ENCODE measurements at regions not wholly inside any gene's neighbourhood (a gene's known extent, or its start where the extent isn't known, plus 50 kb on each side); places are given as distances from the start of the nearest gene placed in this dataset.

GRCh38 chr16:72635104-72635503, 412.8 kb downstream of the ZFHX3 start:
- no TSS peak for BruUV-seq (replicated peaks)

More at GRCh38 chr16:72635104-72635503, 412.8 kb downstream of the ZFHX3 start:
- no peak for TF ChIP-seq SP1 (IDR thresholded peaks at IDR 0.05; ENCODE audit: low read depth)
- no peak for TF ChIP-seq ZFX (IDR thresholded peaks at IDR 0.05)
- no peak for TF ChIP-seq POLR2AphosphoS5 (IDR thresholded peaks at IDR 0.05; ENCODE audit: low read depth, low read length)
- no peak for TF ChIP-seq ZNF274 (IDR thresholded peaks at IDR 0.05; ENCODE audit: low read depth, low read length)
- no peak for TF ChIP-seq EZH2 (IDR thresholded peaks at IDR 0.05)
- TF ChIP-seq CEBPB (IDR thresholded peaks at IDR 0.05; ENCODE audit: low read depth) = no peak
- TF ChIP-seq, protein P1, sequence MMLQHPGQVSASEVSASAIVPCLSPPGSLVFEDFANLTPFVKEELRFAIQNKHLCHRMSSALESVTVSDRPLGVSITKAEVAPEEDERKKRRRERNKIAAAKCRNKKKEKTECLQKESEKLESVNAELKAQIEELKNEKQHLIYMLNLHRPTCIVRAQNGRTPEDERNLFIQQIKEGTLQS (IDR thresholded peaks at IDR 0.05) = no peak
- no peak for TF ChIP-seq FOSL1 (IDR thresholded peaks at IDR 0.05; ENCODE audit: low read depth)
- no peak for TF ChIP-seq SIN3A (IDR thresholded peaks at IDR 0.05; ENCODE audit: low read depth)
- TF ChIP-seq MAX (IDR thresholded peaks at IDR 0.05) = no peak
- no peak for TF ChIP-seq POLR2A (IDR thresholded peaks at IDR 0.05; ENCODE audit: borderline replicate concordance, extremely low read depth, insufficient read depth, insufficient read length)
- TF ChIP-seq, protein P2, sequence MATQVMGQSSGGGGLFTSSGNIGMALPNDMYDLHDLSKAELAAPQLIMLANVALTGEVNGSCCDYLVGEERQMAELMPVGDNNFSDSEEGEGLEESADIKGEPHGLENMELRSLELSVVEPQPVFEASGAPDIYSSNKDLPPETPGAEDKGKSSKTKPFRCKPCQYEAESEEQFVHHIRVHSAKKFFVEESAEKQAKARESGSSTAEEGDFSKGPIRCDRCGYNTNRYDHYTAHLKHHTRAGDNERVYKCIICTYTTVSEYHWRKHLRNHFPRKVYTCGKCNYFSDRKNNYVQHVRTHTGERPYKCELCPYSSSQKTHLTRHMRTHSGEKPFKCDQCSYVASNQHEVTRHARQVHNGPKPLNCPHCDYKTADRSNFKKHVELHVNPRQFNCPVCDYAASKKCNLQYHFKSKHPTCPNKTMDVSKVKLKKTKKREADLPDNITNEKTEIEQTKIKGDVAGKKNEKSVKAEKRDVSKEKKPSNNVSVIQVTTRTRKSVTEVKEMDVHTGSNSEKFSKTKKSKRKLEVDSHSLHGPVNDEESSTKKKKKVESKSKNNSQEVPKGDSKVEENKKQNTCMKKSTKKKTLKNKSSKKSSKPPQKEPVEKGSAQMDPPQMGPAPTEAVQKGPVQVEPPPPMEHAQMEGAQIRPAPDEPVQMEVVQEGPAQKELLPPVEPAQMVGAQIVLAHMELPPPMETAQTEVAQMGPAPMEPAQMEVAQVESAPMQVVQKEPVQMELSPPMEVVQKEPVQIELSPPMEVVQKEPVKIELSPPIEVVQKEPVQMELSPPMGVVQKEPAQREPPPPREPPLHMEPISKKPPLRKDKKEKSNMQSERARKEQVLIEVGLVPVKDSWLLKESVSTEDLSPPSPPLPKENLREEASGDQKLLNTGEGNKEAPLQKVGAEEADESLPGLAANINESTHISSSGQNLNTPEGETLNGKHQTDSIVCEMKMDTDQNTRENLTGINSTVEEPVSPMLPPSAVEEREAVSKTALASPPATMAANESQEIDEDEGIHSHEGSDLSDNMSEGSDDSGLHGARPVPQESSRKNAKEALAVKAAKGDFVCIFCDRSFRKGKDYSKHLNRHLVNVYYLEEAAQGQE (IDR thresholded peaks at IDR 0.05; ENCODE audit: low read depth) = no peak
- TF ChIP-seq JUND (IDR thresholded peaks at IDR 0.05) = no peak
- no peak for TF ChIP-seq RAD21 (IDR thresholded peaks at IDR 0.05; ENCODE audit: low read depth)
- no peak for TF ChIP-seq CTCF (IDR thresholded peaks at IDR 0.05 in 2 of 3, conservative IDR thresholded peaks at IDR 0.05 in 1 of 3; ENCODE audit: borderline replicate concordance in 1 of 3, insufficient read depth in 1 of 3, low read depth in 2 of 3, low read length in 2 of 3)
- TF ChIP-seq CBX3 (IDR thresholded peaks at IDR 0.05; ENCODE audit: low read depth) = no peak
- TF ChIP-seq SRF (IDR thresholded peaks at IDR 0.05; ENCODE audit: low read depth) = no peak
- TF ChIP-seq, protein P3, sequence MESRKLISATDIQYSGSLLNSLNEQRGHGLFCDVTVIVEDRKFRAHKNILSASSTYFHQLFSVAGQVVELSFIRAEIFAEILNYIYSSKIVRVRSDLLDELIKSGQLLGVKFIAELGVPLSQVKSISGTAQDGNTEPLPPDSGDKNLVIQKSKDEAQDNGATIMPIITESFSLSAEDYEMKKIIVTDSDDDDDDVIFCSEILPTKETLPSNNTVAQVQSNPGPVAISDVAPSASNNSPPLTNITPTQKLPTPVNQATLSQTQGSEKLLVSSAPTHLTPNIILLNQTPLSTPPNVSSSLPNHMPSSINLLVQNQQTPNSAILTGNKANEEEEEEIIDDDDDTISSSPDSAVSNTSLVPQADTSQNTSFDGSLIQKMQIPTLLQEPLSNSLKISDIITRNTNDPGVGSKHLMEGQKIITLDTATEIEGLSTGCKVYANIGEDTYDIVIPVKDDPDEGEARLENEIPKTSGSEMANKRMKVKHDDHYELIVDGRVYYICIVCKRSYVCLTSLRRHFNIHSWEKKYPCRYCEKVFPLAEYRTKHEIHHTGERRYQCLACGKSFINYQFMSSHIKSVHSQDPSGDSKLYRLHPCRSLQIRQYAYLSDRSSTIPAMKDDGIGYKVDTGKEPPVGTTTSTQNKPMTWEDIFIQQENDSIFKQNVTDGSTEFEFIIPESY (IDR thresholded peaks at IDR 0.05; ENCODE audit: extremely low read depth, insufficient replicate concordance, low read length) = no peak
- Histone ChIP-seq H3K4me3 (replicated peaks in 1 of 2; ENCODE audit: low read depth in 1 of 2, low read length in 2 of 2) (no peak overlapping the region), H3K36me3 (ENCODE audit: control insufficient read depth in 1 of 2, insufficient read depth in 2 of 2, low read length in 2 of 2) (no peaks in the 10 kb centered on the region), H3K4me1 (ENCODE audit: control insufficient read depth in 1 of 2, insufficient read depth in 2 of 2, low read length in 2 of 2) (no peaks in the 10 kb centered on the region), H4K20me1 (ENCODE audit: insufficient read depth) (no peaks in the 10 kb centered on the region), H3K4me2 (ENCODE audit: low read length) (no peak overlapping the region), H2AFZ (ENCODE audit: low read depth, low read length, poor library complexity, severe bottlenecking) (no peak overlapping the region), H3K9ac (ENCODE audit: low read length) (no peak overlapping the region), H3K9me3 (ENCODE audit: control insufficient read depth in 1 of 2, insufficient read depth in 1 of 2, low read depth in 1 of 2, low read length in 2 of 2) (no peaks in the 10 kb centered on the region), H3K27ac (ENCODE audit: low read depth, low read length) (no peak overlapping the region), H3K79me2 (ENCODE audit: insufficient read depth, low read length) (peaks cover 6% of the 10 kb centered on the region; the same call in 1 of the 2 replicates), H3K27me3 (ENCODE audit: insufficient read depth, low read length) (no peaks in the 10 kb centered on the region), H3K9me2 (ENCODE audit: insufficient read depth) (no peaks in the 10 kb centered on the region)
- no peak for DNase-seq (ENCODE audit: low read depth, low spot score)
- POLR2A ChIA-PET = no interaction called here
- RAD21 ChIA-PET (ENCODE audit: low non-redundant PET in 1 of 2, low total read pairs in 2 of 2, uncharacterized antibody in 2 of 2, unreplicated experiment in 2 of 2) = no interaction called here
- intact Hi-C loops (cut with micrococcal nuclease) = no loop called here
- no peak for ATAC-seq
- CTCF ChIA-PET = no interaction called here

All from HCT116 (cell line).